OCI-LY7 (cell line): ENCODE measurements at regions not wholly inside any gene's neighbourhood (a gene's known extent, or its start where the extent isn't known, plus 50 kb on each side); places are given as distances from the start of the nearest gene placed in this dataset.

Experiments
- CTCF ChIP-seq: fragments of 200-600 bp; sonication (generic); conservative IDR thresholded peaks from 2 replicates; pipeline ENCODE4 v1.5.1; 2014; ENCODE audit warnings: mild to moderate bottlenecking, antibody characterized with exemption, low read length, moderate library complexity, mixed read lengths
- EZH2phosphoT487 ChIP-seq: fragments of 200-600 bp; sonication (generic); IDR thresholded peaks from 2 replicates; pipeline ENCODE4 v1.6.1; 2018; ENCODE audit warnings: low read depth, borderline replicate concordance, mild to moderate bottlenecking, mixed run types, antibody characterized with exemption, low read length, moderate library complexity, mixed read lengths

GRCh38 chr5:149438711-149439132 lies 59.6 kb upstream of the IL17B start:
- TF ChIP-seq CTCF: no peak
- no peak for TF ChIP-seq EZH2phosphoT487
